HG02938 (cell line): ENCODE measurements at regions not wholly inside any gene's neighbourhood (a gene's known extent, or its start where the extent isn't known, plus 50 kb on each side); places are given as distances from the start of the nearest gene placed in this dataset.
"Not testable (repeated sequence)": the region's sequence is repeated elsewhere in the genome, so short reads cannot be mapped to it uniquely, and the experiment has no call there.

Experiments used
- ATAC-seq: cut with Tn5 transposase; IDR thresholded peaks from one replicate; pipeline ENCODE4 v1.9.1; 2021; ENCODE audit warnings: mild to moderate bottlenecking, moderate library complexity; ENCODE audit not compliant: unreplicated experiment

- ATAC-seq, result no peak
These were observed 227.5 kb upstream of the SERP2 start for GRCh38 chr13:44146138-44146537.

GRCh38 chr13:44147233-44147632 is 226.4 kb upstream of the SERP2 start:
- ATAC-seq, result no peak

DNA sequence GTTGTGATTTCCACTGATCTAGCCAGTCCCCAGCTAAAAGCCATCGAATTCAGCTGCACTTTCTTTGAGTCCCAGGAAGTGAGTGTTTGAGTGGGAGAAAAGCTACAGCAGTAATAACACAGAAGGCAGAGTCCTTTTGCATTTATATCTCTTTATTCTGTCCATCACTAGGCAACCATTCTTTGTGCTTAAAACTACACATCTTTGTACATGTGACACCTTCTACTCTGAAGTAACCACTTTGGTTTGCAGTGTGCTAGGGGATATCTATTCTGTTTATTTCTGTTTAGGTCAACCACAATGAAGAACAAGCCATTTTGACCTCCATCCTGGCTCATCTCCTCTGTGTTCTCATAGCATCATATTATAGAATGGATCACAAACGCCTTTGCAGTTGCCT is 226.0 kb upstream of the SERP2 start:
- ATAC-seq, result no peak

DNA sequence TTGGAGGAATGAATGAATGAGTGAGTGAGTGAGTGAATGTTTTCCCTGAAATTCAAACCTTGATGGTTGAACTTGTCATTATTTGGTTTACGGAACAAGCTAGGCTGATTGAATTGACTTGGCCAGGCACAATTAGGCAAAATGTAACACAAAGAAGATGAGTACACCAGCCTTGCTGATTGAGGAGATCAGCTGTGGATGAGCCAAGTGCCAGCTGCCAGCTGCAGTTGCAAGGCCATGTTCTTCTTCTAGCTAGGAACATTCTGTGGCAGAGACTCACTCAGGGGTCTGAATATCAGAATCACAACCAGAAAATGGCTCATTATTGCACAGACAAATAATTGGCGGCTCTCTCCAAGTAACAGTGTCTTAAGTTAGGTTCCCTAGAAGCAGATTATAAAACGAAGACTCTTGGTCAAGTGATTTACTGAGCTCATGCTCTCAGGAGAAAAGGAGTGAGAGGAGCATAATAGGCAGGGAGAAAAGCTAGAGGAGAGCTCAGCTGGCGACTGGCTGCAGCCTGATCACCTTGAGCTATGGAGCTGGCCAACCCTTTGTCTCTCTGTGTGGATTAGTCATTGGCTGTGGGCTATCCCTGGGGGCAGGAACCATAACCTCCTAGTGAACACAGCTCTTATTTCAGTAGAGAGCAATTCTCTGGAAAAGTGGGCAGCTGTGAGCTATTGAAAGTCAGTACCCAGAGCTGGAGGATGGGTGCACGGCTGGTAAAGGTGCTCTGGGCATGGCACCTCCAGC is 225.3 kb upstream of the SERP2 start:
- no peak for ATAC-seq

DNA sequence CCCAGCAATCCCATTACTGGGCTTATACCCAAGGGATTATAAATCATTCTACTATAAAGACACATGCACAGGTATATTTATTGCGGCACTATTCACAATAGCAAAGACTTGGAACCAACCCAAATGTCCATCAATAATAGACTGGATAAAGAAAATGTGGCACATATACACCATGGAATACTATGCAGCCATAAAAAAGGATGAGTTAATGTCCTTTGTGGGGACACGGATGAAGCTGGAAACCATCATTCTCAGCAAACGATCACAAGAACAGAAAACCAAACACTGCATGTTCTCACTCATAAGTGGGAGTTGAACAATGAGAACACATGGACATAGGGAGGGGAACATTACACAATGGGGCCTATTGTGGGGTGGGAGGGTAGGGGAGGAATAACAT is 224.4 kb upstream of the SERP2 start:
- not testable (repeated sequence) for ATAC-seq

GRCh38 chr13:44149821-44150220 is 223.8 kb upstream of the SERP2 start:
- ATAC-seq, result no peak

DNA sequence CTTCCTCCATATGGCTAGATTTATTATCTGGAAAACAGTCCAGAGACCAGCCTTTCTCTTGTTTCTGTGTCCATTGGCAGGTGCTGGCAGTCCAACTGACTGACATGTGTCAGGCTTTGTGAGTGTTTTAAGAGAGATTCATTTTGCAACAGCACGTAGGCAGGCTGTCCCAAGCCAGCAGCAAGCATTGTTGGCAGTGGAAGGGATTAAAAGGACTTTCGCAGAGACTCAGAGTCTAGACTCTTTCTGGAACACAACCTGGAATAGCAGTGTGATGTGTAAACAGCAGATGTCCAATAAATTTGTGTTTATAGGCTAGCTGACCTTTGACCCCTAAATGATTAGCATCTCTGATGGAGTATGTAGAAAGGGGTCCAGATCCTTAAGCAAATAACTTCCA is 222.2 kb upstream of the SERP2 start:
- ATAC-seq, result no peak

- no peak for ATAC-seq
These were observed 220.1 kb upstream of the SERP2 start for GRCh38 chr13:44153496-44153895.

DNA sequence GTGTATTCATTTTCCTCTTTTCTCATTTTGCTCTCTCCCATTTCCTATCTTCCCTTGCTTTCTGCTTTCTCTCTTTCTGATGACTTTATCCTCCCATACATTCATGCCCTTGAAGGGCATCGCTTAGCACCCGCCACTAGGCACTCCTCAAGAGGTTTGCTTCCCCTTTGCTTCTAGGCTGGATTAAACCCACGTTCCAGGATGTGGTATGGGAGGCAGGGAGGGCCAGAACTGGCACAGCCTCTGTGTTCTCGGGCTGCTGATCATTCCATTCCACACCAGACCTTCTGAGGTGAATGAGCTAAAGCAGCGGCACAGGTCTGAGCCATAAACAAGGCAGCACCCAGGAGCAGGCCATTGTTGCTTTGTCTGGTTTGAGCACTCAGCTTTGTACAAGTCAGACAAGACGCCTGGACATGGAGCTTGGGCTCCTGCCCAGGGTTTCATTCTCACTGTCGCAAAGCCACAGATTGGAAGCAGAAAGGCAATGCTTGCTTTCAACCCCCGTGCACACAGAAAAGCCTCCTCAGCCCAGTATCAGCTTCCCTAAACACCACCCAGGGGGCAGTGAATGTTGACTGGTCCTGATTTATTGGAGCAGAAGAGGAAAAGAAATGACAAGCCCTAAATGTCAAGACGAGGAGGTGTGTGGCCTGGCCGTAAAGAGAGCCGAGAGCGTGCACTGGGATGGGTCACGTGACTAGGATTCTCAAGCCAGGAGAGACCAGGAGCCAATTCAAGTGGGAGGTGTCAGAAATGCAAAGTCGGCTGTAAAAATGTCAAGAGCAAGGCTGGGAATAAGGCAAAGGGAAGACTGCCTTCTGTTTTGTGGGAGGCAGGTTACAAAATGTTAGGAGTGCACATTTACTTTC is 218.0 kb upstream of the SERP2 start:
- no peak for ATAC-seq

- no peak for ATAC-seq
These were observed 217.3 kb upstream of the SERP2 start for GRCh38 chr13:44156294-44156658.

DNA sequence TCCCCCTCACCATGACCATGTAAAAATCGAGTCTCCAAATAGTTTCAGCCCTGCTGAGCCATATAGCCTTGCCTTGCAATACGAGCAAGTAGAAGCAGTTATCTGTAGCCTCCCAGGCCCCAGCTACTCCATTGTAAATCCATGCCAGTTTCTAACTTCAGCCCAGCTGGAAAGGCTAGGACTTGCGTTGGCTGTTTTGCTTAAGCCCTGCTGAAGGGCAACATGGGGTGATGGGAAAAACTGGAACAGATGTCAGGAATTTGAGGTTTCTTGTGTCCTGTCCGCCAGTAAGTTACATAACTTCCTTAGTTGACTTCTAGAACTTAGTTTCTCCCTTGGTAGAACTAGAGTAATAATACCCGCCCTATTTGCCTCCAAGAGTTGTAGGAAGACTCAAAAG is 216.0 kb upstream of the SERP2 start:
- no peak for ATAC-seq

DNA sequence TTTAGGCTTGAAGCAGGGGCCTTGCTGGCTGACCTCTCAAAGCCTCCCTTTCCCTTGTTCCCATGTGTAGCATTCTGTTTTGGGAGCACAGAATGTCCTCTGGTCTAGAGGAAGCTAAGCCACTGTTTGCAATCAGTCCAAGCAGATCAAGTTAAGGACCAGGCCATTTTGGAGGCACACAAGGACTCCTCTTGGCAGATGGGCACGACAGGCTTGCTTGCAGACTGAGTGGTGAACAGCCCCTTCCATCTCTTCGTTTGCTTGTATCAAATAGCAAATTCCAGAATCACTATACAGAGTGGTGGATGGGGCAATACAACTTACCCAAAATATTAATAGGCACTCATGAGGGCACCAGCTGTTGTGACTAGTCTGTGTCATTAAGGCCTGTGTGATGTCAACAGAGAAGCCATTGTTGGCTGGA is 215.5 kb upstream of the SERP2 start:
- no peak for ATAC-seq

DNA sequence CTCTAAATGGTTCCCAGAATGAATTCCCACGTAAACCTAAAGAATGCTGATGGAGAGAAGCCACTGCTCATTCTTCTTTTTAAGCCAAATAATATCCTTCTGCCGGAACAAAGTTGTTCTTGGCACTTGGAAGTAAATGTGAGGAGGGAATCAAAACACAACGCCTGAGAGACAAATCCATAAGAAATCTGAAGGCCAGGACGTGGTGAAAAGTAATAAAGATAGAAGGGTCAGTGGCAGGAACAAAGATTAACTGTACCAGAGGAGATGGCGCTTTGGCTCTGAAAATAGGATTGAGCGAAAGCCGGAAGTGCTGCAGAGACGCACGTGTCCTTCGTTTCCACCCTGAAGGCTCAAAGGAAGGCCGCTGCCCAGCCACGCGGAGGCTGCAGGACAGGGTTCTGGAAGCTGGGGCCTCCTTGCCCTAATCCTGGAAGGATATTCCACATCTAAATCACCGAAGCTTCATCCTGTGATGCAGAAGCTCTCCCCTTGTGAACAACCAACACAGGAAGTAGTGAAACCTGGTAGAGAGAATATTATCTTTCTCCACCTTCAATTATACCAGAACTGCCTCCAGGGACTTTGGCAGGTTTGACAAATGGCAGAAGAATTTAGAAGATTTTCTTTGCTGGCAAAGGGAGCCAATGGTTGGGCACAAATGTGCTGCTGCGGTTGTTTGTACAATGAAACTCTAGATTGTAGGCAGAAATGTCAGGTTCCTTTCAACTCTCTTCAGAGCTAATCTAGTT is 214.6 kb upstream of the SERP2 start:
- no peak for ATAC-seq

GRCh38 chr13:44159633-44160279 is 213.9 kb upstream of the SERP2 start:
- no peak for ATAC-seq

DNA sequence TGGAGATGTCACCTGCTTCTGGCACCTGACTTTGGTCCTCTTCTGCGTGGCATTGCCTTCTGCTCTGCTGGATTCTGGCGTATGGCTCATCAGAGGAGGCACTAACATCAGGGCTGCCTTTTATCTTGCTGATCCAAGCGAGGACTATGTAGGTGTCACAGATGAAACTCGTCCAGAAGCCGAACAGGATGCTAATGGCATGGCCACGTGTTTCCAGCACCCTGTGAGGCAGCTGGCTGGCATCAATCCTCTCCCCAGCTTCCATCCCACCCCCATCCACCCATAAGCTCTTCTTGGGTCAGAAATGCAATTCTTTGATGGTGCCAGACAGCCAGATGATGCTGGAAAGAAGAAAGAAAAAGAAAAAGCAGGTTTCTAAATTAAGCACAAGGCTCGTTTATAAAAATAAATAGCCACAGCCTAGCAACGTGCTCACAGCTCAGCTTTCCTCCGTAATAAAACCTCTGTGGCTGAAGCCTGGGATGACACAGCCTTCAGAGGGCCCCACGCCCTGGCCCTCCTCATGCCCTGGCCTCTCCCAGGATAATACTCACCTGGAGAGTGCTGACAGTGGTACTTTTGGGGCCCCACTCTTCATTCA is 212.9 kb upstream of the SERP2 start:
- ATAC-seq, result no peak

- no peak for ATAC-seq
These were observed 210.5 kb upstream of the SERP2 start for GRCh38 chr13:44163108-44163507.

- no peak for ATAC-seq
These were observed 208.3 kb upstream of the SERP2 start for GRCh38 chr13:44165221-44165888.

- no peak for ATAC-seq
These were observed 207.6 kb upstream of the SERP2 start for GRCh38 chr13:44165889-44166496.

GRCh38 chr13:44169018-44169911 is 204.4 kb upstream of the SERP2 start:
- no peak for ATAC-seq
